NCI-H345 treated with DMSO at 0.1 percent for 48 hours (cell line): ENCODE measurements at regions not wholly inside any gene's neighbourhood (a gene's known extent, or its start where the extent isn't known, plus 50 kb on each side); places are given as distances from the start of the nearest gene placed in this dataset.

Source experiments
- DNase-seq: peaks from one replicate; lab custom pipeline; 2025; ENCODE audit not compliant: unreplicated experiment; lab: John Stamatoyannopoulos, UW

DNA sequence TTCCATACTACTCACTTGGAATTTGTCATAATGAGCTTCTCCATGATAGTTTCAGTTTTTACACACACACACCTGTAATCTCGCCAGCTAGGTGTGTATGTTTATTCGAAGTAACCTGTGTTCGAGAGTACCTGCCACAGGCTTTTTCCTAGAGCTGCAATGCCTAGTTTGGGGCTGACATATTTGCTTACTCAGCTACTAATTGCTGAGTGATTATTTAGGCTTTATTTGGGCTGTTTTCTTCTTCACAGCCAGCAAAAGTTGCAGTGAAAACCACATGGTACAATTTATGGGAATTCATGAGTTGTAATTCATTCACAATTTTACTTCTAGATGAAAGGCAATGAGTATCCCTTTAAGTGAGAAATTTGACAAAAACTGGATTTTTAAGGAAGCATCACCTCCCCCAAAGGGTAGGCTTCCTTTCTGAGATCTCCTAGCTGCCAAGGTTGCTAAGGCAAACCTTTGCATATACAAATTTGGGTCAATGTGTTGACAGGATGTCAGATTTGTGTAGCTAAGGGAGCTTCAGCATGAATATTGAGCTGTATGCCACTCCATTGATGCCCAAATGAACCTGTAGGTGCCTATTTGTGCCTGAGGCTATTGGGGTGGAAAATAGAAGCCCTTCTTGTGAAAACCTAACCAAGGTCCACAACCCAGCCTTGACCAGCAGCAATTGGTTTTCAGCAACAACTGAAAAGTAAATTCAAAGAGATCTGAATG is 108.7 kb upstream of the OTX2 start:
- no peak for DNase-seq

DNA sequence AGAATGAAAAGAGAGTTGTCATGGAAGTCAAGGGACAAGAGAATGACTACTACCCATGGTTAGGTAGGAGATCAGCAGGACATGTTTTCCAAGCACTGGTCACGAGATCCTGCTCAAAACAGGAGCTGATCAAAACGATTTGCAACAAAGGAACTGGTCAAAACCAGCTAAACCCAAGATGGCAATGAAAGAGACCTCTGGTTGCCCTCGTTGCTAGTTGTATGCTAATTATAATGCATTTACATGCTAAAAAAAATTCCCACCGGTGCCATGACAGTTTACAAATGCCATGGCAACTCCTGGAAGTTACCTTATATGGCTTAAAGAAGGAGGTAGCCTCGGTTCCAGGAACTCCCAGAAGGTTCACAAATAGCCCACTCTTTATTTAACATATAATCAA is 95.0 kb upstream of the OTX2 start:
- DNase-seq, result no peak

DNA sequence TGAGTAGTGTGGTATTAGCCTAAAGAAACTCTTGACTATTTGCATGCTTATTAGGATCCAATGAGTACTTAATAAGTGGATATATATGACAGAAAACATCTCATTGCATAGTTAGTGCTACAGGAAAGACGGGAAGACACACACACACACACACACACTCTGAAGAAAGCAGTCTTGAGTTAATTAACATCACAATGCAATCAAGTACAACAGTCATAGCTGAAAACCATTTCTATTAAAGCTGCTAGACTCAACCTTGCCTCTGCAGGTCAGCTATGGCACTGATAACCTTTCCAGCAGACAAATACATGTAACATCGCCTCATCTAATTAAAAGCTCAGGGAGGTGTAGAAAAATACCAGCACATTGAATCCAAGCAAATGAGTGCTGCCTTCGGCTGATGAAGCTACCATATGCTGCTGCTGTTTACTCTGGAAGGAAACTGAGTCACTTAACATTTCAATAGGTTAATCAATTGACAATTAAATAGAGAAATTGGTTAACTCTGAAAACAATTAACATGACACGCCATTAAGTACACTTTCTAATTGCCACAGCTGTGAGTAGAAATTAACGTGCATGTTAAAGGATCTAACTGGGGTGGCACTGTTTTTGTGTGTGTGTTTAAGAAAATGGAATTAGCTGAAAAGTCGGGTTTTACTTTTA is 93.2 kb upstream of the OTX2 start:
- DNase-seq, result no peak

DNA sequence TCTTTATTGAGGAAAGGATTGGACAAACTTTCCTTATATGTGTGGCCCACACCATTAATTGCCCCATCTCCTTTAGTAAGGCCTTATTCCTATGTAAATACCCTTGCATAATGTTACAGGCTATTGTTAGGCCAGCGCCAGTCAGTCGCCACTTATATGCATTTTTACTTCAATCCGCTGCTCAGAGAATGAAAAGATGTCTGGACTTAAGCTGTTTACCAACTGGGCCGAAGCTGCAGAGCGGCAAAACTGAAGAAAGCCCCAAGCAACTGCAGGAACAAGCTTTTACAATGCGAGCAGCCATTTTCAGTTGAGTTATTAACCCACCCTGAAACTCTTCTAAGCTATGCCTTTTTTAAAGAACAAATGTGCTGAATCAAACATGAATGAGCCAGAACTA is 92.1 kb upstream of the OTX2 start:
- no peak for DNase-seq

DNA sequence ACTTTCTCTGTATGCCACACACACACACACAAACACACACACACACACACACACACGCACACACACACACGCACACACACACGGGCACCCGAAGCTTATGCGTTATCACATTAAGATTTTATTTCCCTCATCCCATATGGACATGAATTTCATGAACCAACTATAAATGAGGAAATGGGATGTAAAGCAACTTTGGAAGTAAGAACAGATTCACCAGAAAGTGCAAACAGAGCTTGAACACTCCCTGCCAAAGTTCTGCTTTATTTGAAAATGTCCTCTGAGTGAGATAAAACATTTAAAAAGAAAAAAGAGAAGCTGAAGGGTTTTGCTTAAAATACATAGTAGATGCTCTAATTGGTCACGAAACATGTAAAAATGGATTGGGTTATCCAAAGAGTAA is 90.4 kb upstream of the OTX2 start:
- DNase-seq, result no peak

DNA sequence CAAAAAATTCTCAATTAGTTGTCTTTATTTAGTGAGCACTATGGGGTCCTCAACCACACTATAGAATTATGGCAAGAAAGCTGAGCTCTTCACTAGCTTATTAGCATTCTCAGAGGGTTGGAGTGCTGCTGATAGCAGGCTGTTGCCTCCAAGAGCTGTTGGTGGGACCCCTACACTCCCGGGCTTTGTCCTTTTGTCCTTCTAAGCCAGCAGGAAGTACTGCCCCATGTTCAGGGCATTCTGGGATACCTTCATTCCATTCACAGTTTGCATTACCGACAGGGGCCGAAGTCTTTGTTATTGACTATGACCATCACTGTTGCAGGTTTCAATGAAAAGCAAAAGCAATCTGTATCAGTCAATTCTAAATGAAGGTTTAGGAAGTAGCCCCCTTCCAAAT is 89.5 kb upstream of the OTX2 start:
- no peak for DNase-seq

DNA sequence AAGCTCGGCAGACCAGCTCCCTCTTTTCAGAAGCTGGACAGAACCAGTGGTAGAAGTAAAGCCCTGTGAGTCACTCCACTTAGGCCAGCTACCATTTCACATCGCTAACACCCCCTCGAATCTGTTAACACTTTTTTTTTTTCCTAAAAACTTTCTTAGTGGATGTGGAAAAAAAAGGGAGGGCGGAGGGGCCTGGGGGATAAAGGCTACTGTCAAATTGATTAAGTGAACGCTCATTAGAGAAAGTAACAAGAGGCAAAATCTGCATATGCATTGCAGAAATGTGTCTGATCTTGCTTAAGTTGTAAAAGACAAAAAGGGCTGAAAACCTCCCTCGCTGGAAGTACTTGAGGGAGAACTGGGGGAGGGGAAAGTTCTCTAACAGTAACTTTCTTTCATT is 86.6 kb upstream of the OTX2 start:
- DNase-seq, result no peak

DNA sequence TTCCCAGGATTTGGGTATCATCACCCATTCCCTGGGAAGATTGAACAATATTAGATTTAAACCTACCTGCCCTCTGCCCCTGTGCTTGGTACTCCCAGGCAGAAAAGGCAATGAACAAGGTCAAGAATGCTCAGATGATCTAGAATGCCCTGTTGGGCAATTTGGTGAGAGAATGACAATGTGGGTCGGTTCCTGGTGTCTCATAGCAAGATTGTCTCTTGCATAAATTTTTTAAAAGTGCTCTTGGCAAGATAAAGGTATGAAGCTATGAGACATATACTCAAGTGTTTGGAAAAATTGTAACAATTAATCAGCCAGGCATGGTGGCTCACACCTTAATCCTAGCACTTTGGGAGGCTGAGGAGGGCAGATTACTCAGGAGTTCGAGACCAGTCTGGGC is 86.0 kb upstream of the OTX2 start:
- DNase-seq, result no peak

DNA sequence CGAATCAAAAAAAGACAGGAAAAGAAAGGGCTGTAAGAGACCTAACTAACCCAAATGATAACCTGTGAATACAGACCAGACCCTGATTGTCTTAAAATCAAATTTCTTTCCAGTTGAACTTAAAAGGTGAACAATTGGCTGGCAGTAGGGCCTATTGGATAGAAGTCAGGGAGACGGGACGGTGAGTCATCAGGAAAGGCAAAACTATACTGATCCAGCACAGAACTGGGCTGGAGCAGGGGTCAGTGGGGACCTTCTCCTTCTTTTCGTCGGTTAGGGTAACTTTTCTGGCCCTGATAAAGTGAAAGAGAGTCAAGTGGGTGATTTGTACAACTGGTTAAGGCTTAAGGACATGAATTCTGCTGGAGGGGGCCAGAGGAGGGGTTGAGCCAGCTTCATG is 84.9 kb upstream of the OTX2 start:
- DNase-seq, result no peak

DNA sequence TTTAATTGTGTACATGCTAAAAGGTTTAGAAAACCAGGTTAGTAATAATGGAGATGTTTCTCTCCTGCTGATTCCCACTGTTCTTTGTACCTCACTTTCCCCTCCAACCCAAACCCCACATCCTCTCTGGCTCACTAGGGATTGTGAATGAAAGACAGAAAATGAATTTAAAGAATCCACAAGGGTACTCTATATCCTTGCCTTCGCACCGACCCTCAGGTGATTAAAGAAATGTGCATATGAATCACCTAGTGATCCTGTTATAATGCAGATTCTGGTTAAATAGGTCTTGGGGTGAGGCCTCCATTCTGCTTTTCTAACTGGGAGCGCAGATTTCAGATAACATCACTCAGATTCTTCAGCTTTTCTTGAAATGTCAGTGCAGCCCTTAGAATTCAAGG is 84.3 kb upstream of the OTX2 start:
- no peak for DNase-seq

DNA sequence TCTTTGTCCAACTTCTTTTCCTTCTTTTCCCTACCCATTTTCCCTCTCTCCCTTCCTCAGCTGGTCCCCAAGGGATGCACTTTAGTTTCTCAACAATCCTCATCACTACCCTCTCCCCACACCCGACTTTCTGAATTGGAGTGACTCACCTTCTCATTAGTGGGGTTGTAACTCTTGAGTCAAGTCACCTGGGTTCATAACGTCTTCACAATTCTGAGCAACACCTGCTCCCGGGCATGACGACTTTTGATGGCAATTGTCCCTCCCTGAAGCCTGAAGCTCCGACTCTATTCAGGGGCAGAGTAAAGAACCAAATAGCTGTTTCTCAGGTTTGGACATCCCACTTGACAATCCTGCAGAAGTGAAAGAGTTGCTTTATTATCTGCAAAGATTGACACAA is 82.7 kb upstream of the OTX2 start:
- DNase-seq, result no peak

DNA sequence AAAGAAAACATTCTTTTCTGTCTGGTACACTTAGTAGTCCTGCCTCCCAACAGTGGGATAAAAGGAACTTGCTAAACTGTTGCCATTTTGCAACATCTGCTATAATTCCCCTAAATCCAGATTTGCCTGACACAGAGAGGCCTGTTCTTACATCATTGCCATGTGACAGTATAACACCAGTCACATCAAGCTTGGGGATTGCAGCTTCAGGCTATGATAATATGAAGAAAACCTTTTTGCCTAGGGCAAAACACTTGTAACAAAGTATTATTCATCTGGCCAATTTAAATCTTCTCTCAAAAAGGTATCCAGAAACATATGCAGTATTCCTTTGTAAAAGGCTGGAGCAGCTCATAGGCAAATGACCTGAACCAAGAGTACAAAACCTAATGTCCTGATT is 80.9 kb upstream of the OTX2 start:
- DNase-seq, result no peak

DNA sequence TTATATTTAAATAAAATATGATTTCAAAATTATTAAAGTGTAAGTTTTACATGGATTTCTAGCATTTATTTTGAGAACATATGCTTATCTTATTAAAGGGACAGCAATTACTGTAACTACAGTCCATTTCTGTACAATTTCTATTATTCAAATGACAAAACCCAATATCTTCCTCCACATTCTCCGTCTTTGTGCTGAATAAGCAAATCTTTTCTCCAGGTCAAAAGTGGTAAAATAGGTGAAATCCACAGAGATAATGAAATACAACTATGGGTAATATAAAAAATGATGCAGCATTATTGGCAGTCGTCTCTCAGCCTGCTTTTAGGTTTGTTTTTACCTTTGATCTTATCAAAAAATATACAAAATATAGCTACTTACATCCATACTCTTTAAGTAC is 79.4 kb upstream of the OTX2 start:
- DNase-seq, result no peak

DNA sequence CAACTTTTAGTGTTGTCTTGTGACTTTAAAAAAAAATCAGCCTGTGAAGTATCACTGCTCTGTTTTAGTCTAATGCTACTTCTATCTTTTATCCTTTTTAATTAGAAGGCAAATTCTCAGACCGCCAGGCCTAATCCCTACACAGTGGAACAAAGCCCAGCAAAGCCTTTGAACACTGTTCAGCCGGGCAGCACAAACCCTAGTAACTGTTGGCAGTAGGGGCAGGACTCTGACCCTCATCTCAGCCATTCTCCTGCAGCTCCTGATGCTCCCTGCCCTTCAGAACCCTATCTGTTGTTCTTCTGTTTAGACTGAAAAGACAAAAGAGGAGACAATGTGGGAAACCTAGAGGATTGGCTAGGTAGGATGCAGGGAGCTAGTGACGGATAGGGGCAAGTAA is 78.0 kb upstream of the OTX2 start:
- no peak for DNase-seq

DNA sequence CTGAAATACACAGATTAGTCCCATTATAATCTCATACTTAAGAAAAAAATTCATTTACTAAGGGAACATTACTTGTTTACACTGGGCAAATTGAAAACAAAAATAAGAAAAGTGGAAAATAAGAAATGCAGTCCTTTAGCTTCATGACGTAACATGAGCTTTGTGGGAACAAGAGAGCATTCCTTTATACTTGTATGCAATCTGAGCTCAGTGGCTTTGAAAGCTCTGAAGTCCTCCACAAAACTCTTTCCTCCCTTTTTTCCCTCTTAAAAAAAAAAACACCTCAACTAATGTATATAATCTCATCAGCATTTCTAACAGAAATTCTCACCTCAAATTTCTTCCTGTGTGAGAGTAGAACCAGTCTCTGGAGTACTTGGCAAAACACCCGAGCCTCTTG is 76.9 kb upstream of the OTX2 start:
- DNase-seq, result no peak

DNA sequence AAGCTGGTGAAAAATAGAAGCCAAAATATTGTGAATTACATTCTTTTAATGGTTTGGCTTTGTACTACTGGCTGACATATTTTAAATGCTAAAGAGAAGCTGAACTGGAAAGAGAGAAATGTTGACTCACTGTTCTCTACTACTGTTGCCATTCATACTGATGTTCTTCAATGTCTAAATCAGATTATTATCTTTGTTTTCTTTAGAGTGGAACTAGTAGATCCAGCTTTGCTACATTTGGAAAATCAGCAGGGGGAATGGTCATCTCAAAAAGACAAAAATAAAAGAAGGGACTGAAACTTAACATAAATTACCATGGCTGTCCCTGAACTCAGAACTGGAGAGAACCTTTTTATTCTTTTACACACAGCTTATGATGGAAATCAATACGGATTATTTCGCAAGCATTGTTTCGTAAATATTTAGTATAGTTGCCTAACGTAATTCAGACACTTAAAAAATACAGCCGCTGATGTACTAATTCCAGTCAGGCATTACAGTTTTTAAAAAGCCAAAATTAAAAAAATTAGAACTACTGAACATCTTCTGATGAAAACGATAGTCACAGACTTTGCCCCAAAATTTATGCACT is 76.3 kb upstream of the OTX2 start:
- DNase-seq, result no peak

DNA sequence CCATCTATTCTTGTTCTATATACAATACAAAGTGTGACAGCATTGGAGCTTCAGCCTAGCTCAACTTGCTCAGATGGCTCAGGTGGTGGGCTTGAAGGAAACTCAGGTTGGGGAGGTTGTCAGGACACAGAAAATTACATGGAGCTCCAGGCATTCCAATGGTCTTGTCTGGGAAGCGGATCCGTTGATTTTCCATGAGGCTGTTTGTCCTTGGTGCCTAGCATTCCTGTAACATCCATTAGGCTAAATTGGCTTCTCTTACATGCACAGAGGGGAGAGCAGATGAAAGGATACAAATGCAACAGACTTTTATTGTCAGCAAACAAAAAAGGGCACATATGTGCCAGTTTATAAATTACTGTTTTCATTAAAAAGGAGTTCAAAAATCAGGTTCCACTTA is 75.5 kb upstream of the OTX2 start:
- no peak for DNase-seq

DNA sequence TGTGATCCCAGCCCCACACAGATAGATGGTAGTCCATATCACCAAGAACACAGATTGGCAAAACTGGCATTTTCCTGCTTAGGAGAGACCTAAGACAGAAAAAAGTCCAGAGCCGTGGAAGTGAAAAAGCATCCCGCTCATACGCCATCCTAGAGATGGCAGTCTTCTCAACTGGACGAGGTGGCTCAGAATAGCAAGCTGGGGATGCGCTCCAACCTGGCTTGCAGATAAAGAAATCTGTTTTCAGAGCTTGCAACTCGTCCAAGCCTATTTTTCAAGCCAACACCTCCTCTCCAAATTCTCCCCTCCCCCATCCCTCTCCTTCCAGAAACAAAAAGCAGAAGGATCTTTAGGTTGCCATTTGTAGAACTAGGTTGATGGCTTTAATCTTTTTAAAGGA is 74.3 kb upstream of the OTX2 start:
- DNase-seq, result no peak

DNA sequence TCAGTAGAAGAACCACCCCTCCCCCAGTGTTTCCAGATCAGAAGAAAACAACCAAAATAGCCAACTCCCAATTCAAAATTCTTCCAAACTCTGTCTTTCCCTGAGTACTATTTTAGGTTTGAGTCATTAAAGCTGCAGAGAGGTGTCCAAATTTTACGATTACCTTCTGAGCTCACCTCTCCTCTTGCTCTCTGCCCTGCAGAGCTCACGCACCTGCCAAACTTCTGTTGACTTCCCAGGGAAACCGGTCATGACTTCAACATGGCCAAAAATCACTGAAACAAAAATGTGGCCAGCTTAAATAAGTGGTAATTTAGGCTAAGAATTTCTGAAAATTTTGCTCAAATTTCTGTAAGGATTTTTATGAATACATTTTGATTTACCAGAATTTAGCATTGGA is 70.9 kb upstream of the OTX2 start:
- no peak for DNase-seq

DNA sequence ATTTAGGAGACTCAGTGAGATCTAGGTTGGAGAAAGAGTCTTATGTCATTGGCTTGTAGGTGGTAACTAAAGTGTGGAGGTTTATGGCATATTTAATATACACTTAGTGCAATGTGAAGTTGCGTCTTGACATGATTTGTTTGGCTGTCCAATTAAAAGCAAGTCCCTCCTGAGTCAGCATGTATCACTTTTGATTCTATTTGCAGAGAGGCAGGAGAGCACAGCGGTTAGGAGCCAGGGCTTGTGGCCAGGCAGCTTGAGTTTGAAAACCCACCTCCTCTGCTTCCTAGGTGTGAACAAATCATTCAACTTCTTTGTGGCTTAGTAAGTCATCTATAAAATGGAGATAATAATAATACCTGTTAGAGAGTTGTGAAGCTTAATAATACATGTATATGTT is 68.5 kb upstream of the OTX2 start:
- no peak for DNase-seq

DNA sequence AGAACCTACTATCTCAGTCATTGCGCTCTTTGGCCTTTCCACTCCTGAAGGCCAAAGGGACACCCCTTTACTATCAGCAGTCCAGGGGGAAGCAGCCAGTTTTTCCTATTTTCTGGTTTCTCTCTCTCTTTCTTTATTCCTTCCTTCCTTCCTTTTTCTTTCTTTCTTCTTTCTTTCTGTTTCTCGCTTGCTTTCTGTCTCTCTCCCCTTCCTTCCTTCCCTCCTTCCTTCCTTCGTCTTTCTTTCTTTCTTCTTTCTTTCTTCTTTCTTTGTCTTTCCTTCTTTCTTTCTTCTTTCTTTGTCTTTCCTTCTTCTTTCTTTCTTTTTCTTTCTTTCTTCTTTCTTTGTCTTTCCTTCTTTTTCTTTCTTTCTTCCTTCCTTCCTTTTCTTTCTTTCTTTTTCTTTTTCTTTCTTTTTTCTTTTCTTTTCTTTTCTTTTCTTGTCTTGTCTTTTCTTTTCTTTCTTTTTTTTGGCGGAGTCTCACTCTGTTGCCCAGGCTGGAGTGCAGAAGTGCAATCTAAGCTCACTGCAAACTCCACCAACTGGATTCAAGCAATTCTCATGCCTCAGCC is 64.9 kb upstream of the OTX2 start:
- no peak for DNase-seq

DNA sequence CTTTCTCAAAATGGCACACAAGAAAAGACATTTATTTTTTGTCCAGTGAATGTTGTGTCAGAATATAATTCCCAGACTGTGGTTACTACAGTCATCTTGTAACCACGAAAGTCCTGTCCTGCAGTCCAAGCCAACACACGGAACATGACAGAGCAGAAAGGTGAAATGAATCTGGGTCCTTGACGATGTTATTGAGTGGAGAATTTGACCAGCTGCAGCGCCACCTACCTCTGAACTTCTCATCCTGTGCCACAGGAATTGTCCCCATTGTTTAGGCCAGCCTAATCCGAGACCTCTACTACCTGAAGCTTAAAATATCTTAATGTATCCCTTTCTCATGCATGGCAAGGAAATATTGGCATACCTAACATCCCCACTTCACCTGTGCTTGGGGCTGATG is 64.1 kb upstream of the OTX2 start:
- DNase-seq, result no peak
